Naive thymus-derived CD4-positive, alpha-beta T cell (primary cell): ENCODE measurements at regions not wholly inside any gene's neighbourhood (a gene's known extent, or its start where the extent isn't known, plus 50 kb on each side); places are given as distances from the start of the nearest gene placed in this dataset.

ENCODE experiments used
- ATAC-seq: fragments of 150-1000 bp; cut with Tn5 transposase; 2 replicates; pipeline ENCODE4 v1.10.0; 2021; ENCODE audit warnings: mild to moderate bottlenecking, moderate library complexity
- CTCF ChIA-PET: fragments of 350-600 bp; sonication (Branson Sonifier 250); formaldehyde crosslinking; loops from one replicate; lab custom pipeline; 2021; ENCODE audit warnings: antibody characterized with exemption; lab: Charles Lee
- POLR2A ChIA-PET: fragments of 350-600 bp; sonication (Branson Sonifier 250); formaldehyde crosslinking; loops from one replicate; lab custom pipeline; 2021; ENCODE audit warnings: antibody characterized with exemption, inconsistent platforms; lab: Charles Lee
- DNase-seq, 9 donors: peaks; one replicate each; pipeline versions ENCODE4 v3.0.0 to v3.0.0-alpha.2; 2020 to 2022; ENCODE audit warnings: mixed read lengths in 1 of 9
- H3K27ac ChIP-seq: one replicate; pipeline ENCODE4 v1.7.0; 2013; ENCODE audit warnings: mild to moderate bottlenecking, low read depth, low read length, moderate library complexity
- H3K27me3 ChIP-seq, 2 donors: one replicate each; pipeline ENCODE4 v1.7.0; 2013; ENCODE audit warnings: low read length in 2 of 2, mild to moderate bottlenecking in 2 of 2, moderate library complexity in 2 of 2; ENCODE audit not compliant: control insufficient read depth in 2 of 2, insufficient read depth in 2 of 2
- H3K36me3 ChIP-seq, 3 experiments: 1 replicate in 2 of 3; 2 replicates in 1 of 3; pipeline ENCODE4 v1.7.0; 2013; ENCODE audit warnings: low read length in 3 of 3, mild to moderate bottlenecking in 3 of 3, moderate library complexity in 1 of 3; ENCODE audit not compliant: insufficient read depth in 3 of 3, control insufficient read depth in 2 of 3
- H3K4me1 ChIP-seq, 2 donors: one replicate each; pipeline ENCODE4 v1.7.0; 2013; ENCODE audit warnings: low read length in 2 of 2, mild to moderate bottlenecking in 2 of 2, moderate library complexity in 1 of 2; ENCODE audit not compliant: control insufficient read depth in 2 of 2, insufficient read depth in 2 of 2
- H3K4me3 ChIP-seq: 2 replicates; pipeline ENCODE4 v1.7.0; 2013; ENCODE audit warnings: mild to moderate bottlenecking, low read length
- H3K9me3 ChIP-seq, 3 experiments: 1 replicate in 2 of 3; 2 replicates in 1 of 3; pipeline ENCODE4 v1.7.0; 2013; ENCODE audit warnings: low read length in 3 of 3; ENCODE audit not compliant: control insufficient read depth in 2 of 3
- H3K27ac Mint-ChIP-seq, 9 donors: one replicate each; pipeline ENCODE4 v1.8.0; 2020 to 2022; ENCODE audit warnings: mixed read lengths in 9 of 9, mild to moderate bottlenecking in 8 of 9, moderate library complexity in 5 of 9, inconsistent platforms in 2 of 9
- H3K27me3 Mint-ChIP-seq, 5 donors: one replicate each; pipeline ENCODE4 v1.8.0; 2021 to 2022; ENCODE audit warnings: mixed read lengths in 5 of 5, mild to moderate bottlenecking in 1 of 5
- H3K36me3 Mint-ChIP-seq, 5 donors: one replicate each; pipeline ENCODE4 v1.8.0; 2020 to 2022; ENCODE audit warnings: mixed read lengths in 5 of 5, mild to moderate bottlenecking in 3 of 5, inconsistent platforms in 1 of 5
- H3K4me1 Mint-ChIP-seq, 7 donors: one replicate each; pipeline ENCODE4 v1.8.0; 2020 to 2022; ENCODE audit warnings: mixed read lengths in 7 of 7, mild to moderate bottlenecking in 3 of 7, inconsistent platforms in 1 of 7
- H3K4me3 Mint-ChIP-seq, 10 donors: one replicate each; pipeline ENCODE4 v1.8.0; 2020 to 2022; ENCODE audit warnings: mild to moderate bottlenecking in 10 of 10, mixed read lengths in 10 of 10, moderate library complexity in 6 of 10, inconsistent platforms in 2 of 10
- H3K9me3 Mint-ChIP-seq, 11 donors: one replicate each; pipeline ENCODE4 v1.8.0; 2020 to 2022; ENCODE audit warnings: mixed read lengths in 11 of 11, mild to moderate bottlenecking in 4 of 11, inconsistent platforms in 1 of 11, moderate library complexity in 1 of 11
- intact Hi-C, 2 donors: fragments of 100-400 bp; cut with micrococcal nuclease; formaldehyde crosslinking; loops; one replicate each; pipeline ENCODE4 v1.15.1; 2023

DNA sequence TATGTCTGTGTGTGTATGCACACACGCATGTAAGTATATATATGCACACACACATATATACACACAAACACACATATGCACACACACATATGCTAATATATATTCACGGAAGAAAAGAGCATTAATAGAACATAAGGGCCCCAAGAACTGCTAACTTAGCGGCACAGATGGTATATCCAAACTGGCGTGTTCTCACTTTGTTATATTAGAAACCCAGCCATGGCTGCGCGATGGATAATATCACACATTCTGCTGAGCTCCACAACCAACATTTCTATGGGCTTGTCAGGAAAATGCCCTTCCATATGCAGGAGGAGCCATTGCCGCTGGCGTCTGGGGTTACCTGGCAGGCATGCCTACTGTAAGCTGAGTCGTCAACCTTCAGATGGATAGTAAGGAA lies 122.1 kb downstream of the TTLL2 start:
- H3K9me3 ChIP-seq, result no peaks in the 10 kb centered on the region
- H3K27ac Mint-ChIP-seq, result no peak overlapping the region
- no peak for ATAC-seq
- H3K4me3 ChIP-seq, result no peak overlapping the region
- H3K4me1 Mint-ChIP-seq, result no peaks in the 10 kb centered on the region
- H3K9me3 Mint-ChIP-seq, result no peaks in the 10 kb centered on the region
- intact Hi-C loops, result no loop called here
- H3K36me3 ChIP-seq, result no peaks in the 10 kb centered on the region
- ChIA-PET POLR2A (no interaction called here), CTCF (no interaction called here)
- no peak overlapping the region for H3K27ac ChIP-seq
- H3K36me3 Mint-ChIP-seq, result no peaks in the 10 kb centered on the region
- H3K27me3 ChIP-seq, result no peaks in the 10 kb centered on the region
- no peaks in the 10 kb centered on the region for H3K4me1 ChIP-seq
- no peak overlapping the region for H3K4me3 Mint-ChIP-seq
- DNase-seq, result no peak
- H3K27me3 Mint-ChIP-seq, result peaks cover 0 to 9% (median 0%) of the 10 kb centered on the region in 5 donors

GRCh38 chr6:167448378-167448777 lies 123.5 kb downstream of the TTLL2 start:
- H3K27me3 Mint-ChIP-seq, result peaks cover 0 to 2% (median 0%) of the 10 kb centered on the region in 5 donors
- H3K4me1 Mint-ChIP-seq, result no peaks in the 10 kb centered on the region
- DNase-seq (no peak), ATAC-seq (no peak)
- CTCF ChIA-PET, result no interaction called here
- H3K4me3 Mint-ChIP-seq, result no peak overlapping the region
- no peak overlapping the region for H3K27ac ChIP-seq
- no peaks in the 10 kb centered on the region for H3K4me1 ChIP-seq
- no peak overlapping the region for H3K4me3 ChIP-seq
- H3K27me3 ChIP-seq, result no peaks in the 10 kb centered on the region
- no peaks in the 10 kb centered on the region for H3K36me3 Mint-ChIP-seq
- H3K9me3 Mint-ChIP-seq, result no peaks in the 10 kb centered on the region
- H3K27ac Mint-ChIP-seq, result no peak overlapping the region
- intact Hi-C loops, result no loop called here
- no peaks in the 10 kb centered on the region for H3K36me3 ChIP-seq
- POLR2A ChIA-PET, result no interaction called here
- H3K9me3 ChIP-seq, result no peaks in the 10 kb centered on the region

DNA sequence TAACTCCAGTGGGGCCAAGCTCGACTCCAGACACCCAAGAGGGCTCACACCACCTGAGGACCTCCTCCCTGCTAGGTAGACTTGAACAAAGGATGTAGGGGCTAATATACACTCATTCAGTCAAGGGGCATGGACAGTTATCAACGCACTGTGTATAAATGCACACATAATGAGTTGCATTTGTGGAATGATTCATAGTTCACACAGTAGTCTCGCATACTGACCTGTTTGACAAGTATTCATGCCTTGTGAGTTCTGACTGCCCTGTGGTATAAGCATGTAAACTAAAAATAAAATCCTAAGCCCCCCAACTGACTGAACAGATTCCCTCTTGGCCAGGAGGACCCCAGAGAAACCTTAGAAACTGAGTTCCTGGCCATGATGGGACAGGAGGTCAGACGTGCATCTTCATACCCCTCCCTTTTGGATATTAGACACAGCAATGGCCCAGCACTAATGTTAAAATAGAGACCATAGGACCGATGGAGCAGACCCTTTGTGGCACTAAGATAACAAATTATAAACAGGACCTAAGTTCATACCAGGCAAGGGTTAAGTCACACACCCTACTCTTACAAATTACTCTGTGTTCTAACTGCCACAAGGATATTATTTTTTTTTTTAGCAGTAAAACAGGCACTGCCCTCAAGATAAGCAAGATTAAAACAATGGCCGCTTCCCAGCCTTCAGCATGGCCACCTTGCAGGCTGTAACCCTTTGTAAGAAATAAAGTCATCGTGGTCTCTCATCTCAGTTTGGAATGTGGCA lies 124.4 kb downstream of the TTLL2 start:
- H3K27ac Mint-ChIP-seq, result no peak overlapping the region
- POLR2A ChIA-PET, result no interaction called here
- Histone ChIP-seq H3K27ac (no peak overlapping the region), H3K4me1 (no peaks in the 10 kb centered on the region), H3K4me3 (no peak overlapping the region), H3K36me3 (no peaks in the 10 kb centered on the region), H3K27me3 (no peaks in the 10 kb centered on the region), H3K9me3 (no peaks in the 10 kb centered on the region)
- H3K27me3 Mint-ChIP-seq, result peaks cover 0 to 2% (median 0%) of the 10 kb centered on the region in 5 donors
- no peaks in the 10 kb centered on the region for H3K36me3 Mint-ChIP-seq
- ATAC-seq (no peak), DNase-seq (no peak)
- H3K4me3 Mint-ChIP-seq, result no peak overlapping the region
- CTCF ChIA-PET, result no interaction called here
- H3K4me1 Mint-ChIP-seq, result no peaks in the 10 kb centered on the region
- H3K9me3 Mint-ChIP-seq, result no peaks in the 10 kb centered on the region
- intact Hi-C loops, result no loop called here

GRCh38 chr6:167450626-167451025 lies 125.7 kb downstream of the TTLL2 start:
- no peaks in the 10 kb centered on the region for H3K27me3 ChIP-seq
- H3K4me3 ChIP-seq, result no peak overlapping the region
- Mint-ChIP-seq H3K36me3 (no peaks in the 10 kb centered on the region), H3K9me3 (no peaks in the 10 kb centered on the region), H3K27me3 (no peaks in the 10 kb centered on the region), H3K4me3 (no peak overlapping the region), H3K27ac (no peak overlapping the region), H3K4me1 (no peaks in the 10 kb centered on the region)
- intact Hi-C loops, result no loop called here
- H3K27ac ChIP-seq, result no peak overlapping the region
- no peak for DNase-seq
- no peaks in the 10 kb centered on the region for H3K9me3 ChIP-seq
- H3K36me3 ChIP-seq, result no peaks in the 10 kb centered on the region
- ATAC-seq, result no peak
- H3K4me1 ChIP-seq, result no peaks in the 10 kb centered on the region
- POLR2A ChIA-PET, result no interaction called here
- CTCF ChIA-PET, result no interaction called here

DNA sequence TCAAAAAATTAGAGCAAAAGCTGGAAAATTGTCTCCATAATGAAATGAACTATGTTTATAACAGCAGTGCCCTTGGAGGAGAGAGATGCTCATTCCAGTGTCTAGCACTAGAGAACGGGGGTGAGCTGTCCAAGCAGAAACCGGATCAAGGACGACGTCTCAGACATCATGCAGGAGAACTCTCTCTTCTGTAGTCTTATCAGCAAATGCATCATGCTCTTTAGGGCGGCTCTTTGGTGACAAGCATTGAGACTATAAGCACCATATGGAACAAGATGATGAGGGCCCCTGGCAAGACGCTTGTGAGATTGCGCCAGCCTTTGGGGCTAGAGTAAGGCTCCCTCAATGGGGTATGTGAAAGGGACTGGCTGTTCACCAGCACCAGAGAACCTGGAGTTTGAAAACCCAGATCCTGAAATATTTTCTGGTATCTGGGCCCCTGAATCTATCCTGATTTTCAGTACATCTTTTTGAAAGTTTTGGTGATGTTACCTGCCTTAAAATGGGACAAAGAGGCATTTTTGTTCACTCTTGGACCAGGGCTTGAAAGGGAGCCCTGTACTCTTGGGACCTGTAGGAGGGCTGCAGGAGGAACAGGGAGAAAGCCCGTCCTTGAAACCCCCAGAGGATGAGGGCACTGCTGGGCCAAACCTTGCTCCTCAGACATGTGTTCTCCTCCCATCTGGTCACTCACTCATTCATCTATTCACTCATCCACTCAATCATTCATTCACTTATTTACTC lies 127.6 kb downstream of the TTLL2 start:
- CTCF ChIA-PET, result no interaction called here
- H3K27me3 Mint-ChIP-seq, result peaks cover 0 to 10% (median 6%) of the 10 kb centered on the region in 5 donors
- H3K36me3 Mint-ChIP-seq, result no peaks in the 10 kb centered on the region
- no peaks in the 10 kb centered on the region for H3K27me3 ChIP-seq
- no peaks in the 10 kb centered on the region for H3K9me3 Mint-ChIP-seq
- no peaks in the 10 kb centered on the region for H3K36me3 ChIP-seq
- POLR2A ChIA-PET, result no interaction called here
- no peak overlapping the region for H3K4me3 ChIP-seq
- DNase-seq (no peak), ATAC-seq (no peak)
- H3K27ac ChIP-seq, result no peak overlapping the region
- no peaks in the 10 kb centered on the region for H3K9me3 ChIP-seq
- H3K27ac Mint-ChIP-seq, result no peak overlapping the region
- intact Hi-C loops, result no loop called here
- H3K4me1 Mint-ChIP-seq, result no peaks in the 10 kb centered on the region
- H3K4me1 ChIP-seq, result no peaks in the 10 kb centered on the region
- H3K4me3 Mint-ChIP-seq, result no peak overlapping the region

DNA sequence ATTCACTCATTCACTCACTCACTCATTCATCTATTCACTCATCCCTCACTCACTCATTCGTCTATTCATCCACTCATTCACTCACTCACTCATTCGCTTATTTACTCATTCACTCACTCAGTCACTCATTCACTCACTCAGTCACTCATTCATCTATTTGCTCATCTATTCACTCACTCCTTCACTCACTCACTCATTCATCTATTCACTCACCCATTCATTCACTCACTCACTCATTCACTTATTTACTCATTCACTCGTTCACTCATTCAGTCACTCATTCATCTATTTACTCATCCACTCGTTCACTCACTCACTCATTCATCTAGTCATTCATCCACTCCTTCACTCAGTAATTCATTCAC lies 128.2 kb downstream of the TTLL2 start:
- intact Hi-C loops, result no loop called here
- ATAC-seq (no peak), DNase-seq (no peak)
- Mint-ChIP-seq H3K27ac (no peak overlapping the region), H3K27me3 (peaks cover 0 to 10% (median 6%) of the 10 kb centered on the region in 5 donors), H3K4me3 (no peak overlapping the region), H3K9me3 (no peaks in the 10 kb centered on the region), H3K36me3 (no peaks in the 10 kb centered on the region), H3K4me1 (no peaks in the 10 kb centered on the region)
- H3K4me3 ChIP-seq, result no peak overlapping the region
- H3K36me3 ChIP-seq, result no peaks in the 10 kb centered on the region
- CTCF ChIA-PET, result no interaction called here
- H3K4me1 ChIP-seq, result no peaks in the 10 kb centered on the region
- POLR2A ChIA-PET, result no interaction called here
- no peaks in the 10 kb centered on the region for H3K9me3 ChIP-seq
- H3K27me3 ChIP-seq, result no peaks in the 10 kb centered on the region
- no peak overlapping the region for H3K27ac ChIP-seq

DNA sequence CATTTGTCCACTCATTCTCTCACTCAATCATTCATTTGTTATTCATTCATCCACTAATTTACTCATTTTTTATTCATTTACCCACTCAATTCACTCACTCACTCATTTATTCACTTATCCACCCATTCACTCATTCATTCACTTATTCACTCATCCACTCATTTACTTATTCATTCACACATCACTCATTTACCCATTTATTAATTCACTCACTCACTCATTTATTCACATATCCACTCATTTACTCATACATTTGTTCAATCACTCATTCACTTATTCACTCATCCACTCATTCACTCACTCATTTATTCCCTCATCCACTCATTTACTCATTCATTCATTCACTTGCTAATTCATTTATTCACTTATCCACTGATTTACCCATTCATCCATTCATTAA lies 129.1 kb downstream of the TTLL2 start:
- no peaks in the 10 kb centered on the region for H3K36me3 ChIP-seq
- intact Hi-C loops, result no loop called here
- no peaks in the 10 kb centered on the region for H3K4me1 ChIP-seq
- Mint-ChIP-seq H3K27me3 (peaks cover 6 to 16% (median 7%) of the 10 kb centered on the region in 5 donors), H3K4me3 (no peak overlapping the region), H3K27ac (no peak overlapping the region), H3K36me3 (no peaks in the 10 kb centered on the region), H3K4me1 (no peaks in the 10 kb centered on the region), H3K9me3 (no peaks in the 10 kb centered on the region)
- ATAC-seq (no peak), DNase-seq (no peak)
- POLR2A ChIA-PET, result no interaction called here
- no peaks in the 10 kb centered on the region for H3K9me3 ChIP-seq
- H3K27me3 ChIP-seq, result no peaks in the 10 kb centered on the region
- CTCF ChIA-PET, result no interaction called here
- H3K27ac ChIP-seq, result no peak overlapping the region
- H3K4me3 ChIP-seq, result no peak overlapping the region
